DOHH2 (cell line): ENCODE measurements at regions not wholly inside any gene's neighbourhood (a gene's known extent, or its start where the extent isn't known, plus 50 kb on each side); places are given as distances from the start of the nearest gene placed in this dataset.

Source experiments
- CTCF ChIP-seq: fragments of 200-600 bp; sonication (generic); IDR thresholded peaks from one replicate; pipeline ENCODE4 v1.5.1; 2014; ENCODE audit warnings: antibody characterized with exemption, mild to moderate bottlenecking, low read depth, low read length; ENCODE audit not compliant: poor library complexity, severe bottlenecking
- EZH2phosphoT487 ChIP-seq: fragments of 200-600 bp; sonication (generic); IDR thresholded peaks from 2 replicates; pipeline ENCODE4 v1.6.1; 2017; ENCODE audit warnings: borderline replicate concordance, mild to moderate bottlenecking, antibody characterized with exemption, low read length, moderate library complexity, mixed read lengths

- TF ChIP-seq CTCF (no peak), EZH2phosphoT487 (no peak)
These were observed 1288.7 kb downstream of the CNTNAP5 start for GRCh38 chr2:125313806-125314205.
